GM19023 (cell line): ENCODE measurements at regions not wholly inside any gene's neighbourhood (a gene's known extent, or its start where the extent isn't known, plus 50 kb on each side); places are given as distances from the start of the nearest gene placed in this dataset.

Source experiments
- ATAC-seq: cut with Tn5 transposase; IDR thresholded peaks from one replicate; pipeline ENCODE4 v1.9.1; 2021; ENCODE audit warnings: mild to moderate bottlenecking, moderate library complexity; ENCODE audit not compliant: unreplicated experiment

DNA sequence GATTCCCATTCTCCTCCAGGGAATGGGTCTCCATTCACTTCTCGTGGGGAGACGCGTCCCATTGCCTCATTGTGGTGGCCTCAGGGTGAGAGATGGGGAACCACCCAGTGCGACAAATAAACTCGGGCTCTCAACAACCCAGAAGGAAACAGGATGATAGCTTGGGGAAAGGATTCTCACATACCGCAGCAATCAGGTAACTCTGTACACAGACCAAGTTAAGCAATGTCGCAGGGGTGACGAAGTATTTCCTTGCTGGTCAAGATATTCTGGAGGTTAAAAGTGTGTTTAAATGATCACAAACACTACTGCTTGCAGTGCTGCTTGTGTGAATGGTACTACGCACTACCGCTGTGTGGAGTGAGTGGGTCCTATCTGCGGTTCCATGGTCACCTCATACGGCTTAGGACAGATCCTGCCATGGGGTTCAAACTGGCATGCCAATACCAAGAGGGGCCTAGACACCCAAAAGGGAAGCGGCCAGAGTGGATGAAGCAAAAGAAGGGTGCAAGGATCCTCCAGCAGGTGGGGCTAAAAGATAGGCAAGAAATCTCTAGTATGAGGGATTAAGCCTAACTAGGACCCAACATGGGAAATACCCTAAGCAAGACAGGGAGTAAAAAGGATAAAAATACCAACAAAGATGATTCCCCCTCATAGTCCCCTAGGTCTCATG, 143.8 kb upstream of the TMEM106B start:
- ATAC-seq = peak; percentile 84

DNA sequence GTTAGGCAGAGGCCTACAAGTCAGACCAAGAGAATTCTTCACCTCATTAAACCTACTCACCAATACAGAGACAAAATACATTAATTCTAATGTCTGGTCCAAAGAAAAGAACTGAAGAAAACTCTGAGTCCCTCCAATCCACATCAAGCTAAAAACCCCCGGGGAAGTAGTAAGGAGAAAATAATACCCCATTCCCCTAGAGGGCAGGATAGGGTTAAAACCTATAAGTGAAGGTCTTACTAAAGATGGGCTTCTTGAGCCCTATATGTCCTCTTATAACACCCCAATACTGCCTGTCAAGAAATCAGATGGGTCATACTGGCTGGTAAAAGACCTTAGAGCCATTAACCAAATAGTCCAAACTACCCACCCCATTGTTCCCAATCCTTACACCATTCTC, 141.3 kb upstream of the TMEM106B start:
- no peak for ATAC-seq

DNA sequence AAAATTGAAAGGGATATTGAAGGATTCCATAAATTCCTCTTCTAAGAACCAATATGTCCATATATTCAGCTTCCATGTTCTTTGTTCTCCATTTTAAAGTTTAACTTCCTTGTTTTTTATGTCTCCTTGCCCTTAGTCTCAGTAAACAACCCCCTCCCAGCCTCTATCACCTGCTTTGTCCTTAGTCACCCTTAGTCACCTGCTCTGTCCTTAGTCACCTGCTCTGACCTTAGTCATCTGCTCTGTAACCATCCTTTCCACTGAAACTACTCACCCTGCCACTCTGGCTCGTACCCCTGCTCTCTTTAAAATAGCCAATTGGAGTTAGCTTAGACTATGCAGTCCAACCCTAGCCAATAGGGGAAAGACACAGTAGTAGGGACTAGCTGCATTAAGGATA, 136.2 kb upstream of the TMEM106B start:
- ATAC-seq = no peak

DNA sequence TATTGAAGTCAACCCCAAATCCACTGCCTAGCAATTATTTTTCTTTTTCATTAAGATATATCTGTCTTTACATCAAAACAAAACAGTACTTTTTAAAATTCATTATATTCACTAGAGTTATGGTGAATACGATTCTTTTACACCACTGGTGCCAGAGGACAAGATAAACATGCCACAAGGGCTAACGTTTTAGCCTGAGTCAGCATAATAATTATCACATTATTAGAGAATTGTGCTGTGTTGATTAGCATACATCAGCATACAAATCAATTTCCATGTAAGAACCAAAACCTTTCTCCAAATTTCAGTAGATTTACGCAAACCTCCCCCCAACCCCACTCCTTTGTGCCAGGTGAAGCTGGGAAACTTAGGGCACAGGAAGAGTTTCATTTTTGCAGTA, 131.1 kb upstream of the TMEM106B start:
- ATAC-seq = no peak

DNA sequence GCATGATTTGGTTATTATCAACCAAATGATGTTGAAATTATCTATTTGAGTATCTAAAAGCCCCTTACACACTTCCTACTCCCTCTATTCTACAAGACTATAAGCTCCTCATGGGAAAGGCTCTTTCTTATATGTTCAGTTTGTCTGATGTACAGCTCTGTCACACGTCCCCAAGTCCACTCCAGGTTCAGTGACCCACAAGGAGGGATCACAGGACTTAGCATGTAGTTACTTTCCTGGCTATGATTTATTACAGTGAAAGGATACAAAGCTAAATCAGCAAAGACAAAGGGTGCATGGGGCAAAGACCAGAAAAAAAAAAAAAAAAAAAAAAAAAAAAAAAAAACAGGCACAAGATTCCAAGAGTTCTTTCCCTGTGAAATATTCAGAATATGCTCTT, 125.6 kb upstream of the TMEM106B start:
- ATAC-seq = no peak

DNA sequence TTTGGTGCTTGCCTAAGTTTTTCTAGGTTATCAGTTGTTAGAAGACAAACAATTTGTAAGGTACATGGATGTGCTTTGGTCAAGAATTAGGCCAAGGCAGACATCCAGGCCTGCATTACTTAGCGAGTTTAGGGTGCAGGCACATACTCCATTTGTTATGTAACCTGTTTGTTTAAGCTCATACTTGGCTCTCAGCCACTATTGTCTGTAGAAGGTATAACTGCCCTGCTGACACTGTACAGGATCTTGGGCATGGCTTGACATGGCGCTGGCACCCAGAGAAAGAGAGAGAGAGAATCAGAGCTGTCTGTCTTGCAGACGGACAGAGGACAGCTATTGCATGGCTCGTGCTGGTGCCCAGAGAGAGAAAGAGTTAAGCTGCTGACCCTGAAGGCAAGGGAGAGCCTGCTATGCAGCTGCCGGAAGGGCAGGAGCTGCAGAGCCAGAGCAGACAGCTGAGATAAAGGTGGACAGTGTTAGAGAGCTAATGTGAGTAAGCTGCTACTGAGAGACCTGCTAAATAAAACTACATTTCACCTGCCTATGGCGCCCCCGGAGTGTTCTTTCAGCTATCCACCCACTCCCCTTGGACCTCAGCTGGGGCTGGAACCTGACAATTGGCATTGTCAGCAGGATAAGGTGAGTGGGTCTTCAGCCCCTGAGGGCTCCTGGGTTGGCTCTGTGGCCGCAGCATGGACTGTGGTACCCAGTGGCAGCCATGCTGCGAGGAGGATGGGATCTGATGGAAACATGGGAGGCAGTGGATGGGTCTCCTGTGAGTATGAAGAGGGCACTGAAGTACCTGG, 120.9 kb upstream of the TMEM106B start:
- no peak for ATAC-seq

DNA sequence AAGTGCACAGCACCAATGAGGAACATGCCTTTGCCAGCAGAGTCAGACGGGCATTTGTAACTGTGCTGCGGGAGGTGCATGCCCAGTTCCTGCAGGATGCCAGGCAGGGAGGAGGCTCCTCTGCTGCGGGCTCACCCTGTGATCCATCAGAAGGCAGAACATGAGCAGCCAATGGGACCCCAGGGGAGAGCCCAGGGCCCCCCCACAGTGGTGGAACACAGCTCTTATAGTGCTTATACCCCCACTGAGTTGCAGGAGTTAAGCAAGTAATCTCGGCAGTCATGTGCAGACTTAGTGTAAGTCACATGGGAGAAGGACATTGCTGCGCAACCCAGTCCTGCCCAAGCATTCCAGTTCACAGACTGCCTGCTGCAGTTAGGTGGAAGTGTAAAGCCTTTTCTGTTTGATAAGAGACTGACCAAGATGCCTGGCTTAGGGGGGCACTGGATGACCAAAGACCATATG, 120.3 kb upstream of the TMEM106B start:
- no peak for ATAC-seq

DNA sequence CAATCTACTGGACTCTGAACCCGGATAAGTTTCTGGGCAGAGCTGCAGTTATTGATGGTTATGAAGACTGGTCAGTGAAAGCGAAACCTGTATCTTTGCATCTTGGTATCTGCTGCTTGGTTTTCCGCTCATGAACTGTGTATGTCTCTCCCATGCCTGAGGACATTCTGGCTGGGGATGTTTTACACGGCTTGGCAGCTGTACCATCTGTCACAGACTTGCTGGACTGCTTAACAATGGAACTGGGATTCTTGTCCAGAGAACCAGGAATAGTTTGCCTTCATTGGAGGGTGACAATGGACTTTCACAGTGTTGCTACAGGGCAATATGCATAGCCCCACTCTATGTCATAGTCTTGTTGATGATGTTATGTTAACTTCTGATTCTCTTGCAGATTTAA, 119.9 kb upstream of the TMEM106B start:
- no peak for ATAC-seq

DNA sequence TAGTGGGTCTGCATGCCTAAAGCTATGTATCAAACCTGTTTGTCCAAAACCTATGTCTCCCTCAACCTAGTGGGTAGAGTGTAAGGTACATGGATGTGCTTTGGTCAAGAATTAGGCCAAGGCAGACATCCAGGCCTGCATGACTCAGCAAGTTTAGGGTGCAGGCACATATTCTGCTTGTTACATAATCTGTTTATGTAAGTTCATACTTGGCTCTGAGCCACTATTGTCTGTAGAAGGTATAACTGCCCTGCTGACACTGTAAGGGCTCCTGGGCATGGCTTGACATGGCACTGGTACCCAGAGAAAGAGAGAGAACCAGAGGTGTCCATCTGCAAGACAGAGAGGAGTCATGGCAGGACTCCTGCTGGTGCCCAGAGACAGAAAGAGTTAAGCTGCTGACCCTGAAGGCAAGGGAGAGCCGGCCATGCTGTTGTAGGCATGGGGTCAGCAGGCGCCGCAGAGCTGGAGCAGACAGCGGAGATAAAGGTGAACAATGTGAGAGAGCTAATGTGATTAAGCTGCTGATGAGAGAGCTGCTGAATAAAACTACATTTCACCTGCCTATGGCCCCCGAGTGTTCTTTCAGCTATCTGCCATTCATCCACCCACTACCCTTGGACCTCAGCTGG, 118.5 kb upstream of the TMEM106B start:
- no peak for ATAC-seq

DNA sequence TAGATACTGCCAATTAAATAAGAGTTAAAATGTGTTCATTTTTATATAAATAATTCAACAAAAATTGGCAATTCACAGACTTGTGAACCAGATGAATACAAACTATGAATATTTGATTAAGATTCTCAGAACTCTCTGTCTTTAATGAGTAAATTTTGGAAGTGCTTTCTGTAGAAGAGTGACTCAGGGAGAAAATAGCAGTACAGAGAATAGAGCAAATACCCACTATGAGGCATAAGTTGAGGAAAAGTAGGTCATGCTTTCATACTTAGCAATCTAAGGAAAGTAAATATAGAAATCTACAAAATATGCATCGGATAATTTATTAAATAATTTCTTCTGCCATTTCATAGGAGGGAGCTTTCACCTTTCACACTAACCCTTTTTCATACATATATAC, 117.7 kb upstream of the TMEM106B start:
- ATAC-seq = no peak

DNA sequence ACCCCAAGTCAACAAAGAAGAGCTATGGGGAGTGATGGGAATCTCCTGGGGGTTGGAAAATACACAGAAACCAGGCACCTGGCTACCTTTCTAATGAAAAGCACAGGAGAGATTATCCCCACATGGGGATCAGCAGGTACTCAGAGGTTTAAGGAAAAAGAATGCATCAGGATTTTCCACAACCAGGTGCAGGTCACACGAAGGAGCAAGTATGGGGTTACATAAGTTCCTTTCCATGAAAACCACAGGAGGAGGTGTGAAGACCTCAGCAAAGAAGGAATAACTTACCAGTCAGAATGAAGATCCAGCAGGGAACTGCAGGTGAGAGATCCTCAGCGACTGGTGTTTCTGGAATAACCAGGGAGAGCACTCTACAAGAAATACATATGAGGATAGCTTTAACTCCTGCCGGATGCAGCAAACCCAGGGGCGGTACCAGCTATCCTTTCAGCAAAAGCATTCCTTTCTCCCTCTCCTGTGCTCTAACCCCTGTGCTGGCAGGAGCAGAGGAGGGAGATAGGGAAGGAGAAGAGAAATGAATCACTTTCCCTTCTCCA, 116.7 kb upstream of the TMEM106B start:
- ATAC-seq = no peak

DNA sequence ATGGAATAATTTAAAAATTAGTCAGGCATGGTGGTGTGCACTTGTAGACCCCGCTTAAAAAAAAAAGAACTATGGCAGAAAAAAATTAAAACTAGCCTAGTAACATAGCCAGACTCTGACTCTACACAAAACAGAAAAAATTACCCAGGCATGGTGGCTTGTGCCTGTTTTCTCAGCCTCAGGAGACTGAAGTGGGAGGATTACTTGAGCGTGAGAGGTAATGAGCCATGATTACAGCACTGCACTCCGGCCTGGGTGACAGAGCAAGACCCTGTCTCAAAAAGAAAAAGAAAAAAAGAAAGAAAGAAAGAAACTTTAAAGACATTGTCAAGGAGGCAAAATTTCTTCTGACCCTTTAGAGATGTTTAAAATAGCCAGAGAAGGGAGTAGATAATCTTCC, 109.0 kb upstream of the TMEM106B start:
- no peak for ATAC-seq

DNA sequence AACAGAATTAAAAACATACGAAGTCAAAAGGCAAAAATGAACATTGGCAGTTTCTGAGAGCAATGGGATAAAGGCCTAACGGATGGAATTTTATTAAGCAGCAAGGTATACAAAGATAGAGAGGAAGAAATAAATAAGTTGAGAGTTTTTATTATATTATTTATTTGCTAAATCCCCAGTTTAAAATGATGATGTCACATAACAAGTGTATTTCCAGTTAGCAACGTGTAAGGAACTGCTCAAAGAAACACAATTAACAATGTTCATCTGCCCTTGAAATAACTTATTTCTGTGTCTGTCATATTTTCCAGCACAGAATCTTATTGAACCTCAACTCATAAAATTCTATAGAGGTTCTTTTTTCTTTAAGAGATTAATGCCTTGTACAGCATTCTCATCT, 108.6 kb upstream of the TMEM106B start:
- no peak for ATAC-seq

DNA sequence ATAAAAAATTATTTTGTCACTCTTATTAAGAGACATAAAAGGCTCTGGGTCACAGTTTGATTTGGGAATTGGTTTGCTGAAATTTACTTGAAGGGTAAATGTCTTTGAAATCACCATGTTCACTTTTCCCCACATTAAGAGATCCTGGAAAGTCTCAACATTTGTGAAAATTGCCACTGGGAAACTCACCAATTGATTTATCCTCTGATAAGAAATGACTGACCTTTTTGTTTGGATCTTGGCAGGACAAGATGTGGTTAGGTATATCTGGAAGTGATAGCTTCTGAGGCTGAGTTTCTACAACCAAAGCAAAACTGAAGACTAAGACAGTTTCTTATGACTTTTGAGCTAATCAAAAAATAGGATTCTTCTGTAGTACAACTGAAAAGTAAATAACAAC, 107.1 kb upstream of the TMEM106B start:
- no peak for ATAC-seq

DNA sequence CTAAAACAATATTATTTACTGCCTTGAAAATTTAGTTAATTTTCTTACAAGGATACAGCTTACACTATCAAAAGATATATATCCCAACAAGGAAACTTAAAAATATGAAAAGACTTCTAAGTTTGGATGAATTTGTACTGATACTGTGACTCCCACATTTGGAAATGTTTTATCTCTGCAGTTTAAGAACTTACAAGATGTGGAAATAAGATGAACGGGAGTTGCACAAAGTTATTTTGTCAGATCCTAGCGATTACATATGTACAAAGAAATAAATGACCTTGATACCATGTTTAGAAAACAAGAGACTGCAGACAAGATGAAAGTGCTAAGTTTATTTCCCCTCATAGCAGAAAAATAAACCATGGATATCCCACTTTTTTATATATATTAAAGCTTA, 103.7 kb upstream of the TMEM106B start:
- ATAC-seq = no peak

DNA sequence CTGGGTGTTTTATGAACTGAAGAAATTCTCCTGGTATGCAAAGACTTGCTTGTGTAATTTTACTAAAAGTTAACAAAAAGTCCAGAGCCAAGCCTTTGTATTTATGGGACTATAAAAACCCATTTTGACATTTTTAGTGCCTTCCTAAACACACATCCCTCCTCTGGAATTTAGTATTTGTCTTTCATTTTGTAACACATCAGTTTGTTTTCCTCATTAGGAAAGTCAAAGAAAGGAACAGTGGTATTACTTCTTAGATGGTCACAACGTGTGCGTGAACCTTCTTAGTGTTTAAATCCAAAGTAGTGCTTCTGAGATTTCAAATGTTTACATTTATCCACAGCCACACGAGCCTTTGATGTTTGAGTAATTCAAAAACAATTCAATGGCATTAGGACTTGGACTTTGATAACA, 103.2 kb upstream of the TMEM106B start:
- no peak for ATAC-seq

DNA sequence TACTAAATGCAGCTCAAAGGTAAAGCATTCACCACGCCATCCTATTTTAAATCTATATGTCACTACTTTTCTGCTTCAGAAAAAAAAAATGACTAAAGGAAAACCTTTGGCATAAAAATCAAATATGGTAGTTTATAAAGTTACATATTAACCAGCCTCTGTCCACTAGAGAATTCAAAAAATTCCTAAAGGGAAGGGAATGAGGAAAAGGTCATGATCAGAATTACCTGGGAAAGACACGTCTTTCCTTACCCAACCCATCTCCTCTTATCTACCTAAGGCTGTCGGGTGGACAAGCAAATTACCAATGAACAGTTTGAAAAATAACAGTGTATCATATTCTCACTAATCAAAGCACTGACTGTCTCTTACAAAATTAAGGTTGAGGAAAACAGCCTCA, 100.7 kb upstream of the TMEM106B start:
- no peak for ATAC-seq

DNA sequence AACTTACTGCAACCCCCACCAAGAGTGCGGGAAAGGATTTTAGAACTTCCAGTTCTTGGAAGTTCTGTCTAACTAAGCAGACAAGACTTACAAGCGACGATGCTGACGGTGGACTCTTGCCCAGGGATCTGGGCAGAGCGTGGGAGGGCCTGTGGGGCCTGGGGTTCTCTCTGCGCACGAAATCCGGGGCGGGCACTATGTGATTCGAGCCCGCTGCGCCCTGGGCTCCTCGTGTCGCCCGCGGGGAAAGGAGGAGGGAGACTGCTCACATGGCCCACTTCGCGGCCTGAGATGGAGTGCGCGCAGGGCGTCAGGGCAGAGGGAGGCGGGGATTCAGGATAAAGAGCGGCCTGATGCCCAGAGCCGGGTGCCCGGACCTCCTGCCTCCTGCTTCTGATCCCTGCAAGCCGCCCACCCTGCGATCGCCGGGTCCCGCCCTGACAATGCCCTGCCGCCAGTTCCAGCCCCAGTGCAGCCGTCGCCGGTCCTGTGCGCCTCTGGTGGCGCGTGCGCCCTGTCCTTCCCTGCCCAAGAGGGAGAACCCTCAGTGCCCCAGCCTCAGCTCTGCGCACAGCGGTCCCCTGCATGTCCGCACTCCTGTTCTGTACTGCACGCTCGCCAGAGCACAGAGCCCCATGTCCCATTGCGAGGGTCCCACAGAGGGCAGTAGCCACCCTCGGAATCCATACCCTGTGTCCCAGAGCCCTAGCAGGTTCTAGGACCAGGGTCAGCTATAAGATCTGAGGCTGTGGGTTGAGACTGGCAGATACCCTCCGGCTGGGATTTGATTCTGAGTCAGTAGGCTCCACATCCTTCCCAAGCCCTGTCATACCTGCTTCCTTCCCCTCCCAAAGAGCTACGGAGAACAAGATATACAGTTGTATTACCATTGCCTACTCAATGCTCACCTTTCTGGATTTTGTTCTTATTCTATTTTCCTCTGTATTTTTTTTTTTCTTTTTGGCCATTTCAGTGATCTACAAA, 99.4 kb upstream of the TMEM106B start:
- ATAC-seq = no peak

DNA sequence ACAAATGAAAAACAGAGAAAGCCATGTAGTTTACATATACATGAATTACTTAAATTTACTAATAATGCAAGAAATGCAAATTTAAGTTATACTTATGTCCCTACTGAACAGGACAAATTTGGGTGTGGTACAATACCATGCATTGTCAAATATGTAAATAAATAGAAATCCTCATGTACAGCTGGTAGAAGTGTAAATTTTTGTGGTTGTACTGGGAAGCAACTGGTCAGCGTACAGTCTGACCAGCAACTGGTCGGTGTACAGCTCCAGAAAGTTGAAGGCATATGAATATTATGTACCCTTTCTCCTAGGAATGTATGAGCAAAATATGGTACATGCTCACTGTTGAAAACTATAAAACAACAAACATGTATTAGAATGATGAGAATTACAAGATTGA, 93.9 kb upstream of the TMEM106B start:
- ATAC-seq = no peak

DNA sequence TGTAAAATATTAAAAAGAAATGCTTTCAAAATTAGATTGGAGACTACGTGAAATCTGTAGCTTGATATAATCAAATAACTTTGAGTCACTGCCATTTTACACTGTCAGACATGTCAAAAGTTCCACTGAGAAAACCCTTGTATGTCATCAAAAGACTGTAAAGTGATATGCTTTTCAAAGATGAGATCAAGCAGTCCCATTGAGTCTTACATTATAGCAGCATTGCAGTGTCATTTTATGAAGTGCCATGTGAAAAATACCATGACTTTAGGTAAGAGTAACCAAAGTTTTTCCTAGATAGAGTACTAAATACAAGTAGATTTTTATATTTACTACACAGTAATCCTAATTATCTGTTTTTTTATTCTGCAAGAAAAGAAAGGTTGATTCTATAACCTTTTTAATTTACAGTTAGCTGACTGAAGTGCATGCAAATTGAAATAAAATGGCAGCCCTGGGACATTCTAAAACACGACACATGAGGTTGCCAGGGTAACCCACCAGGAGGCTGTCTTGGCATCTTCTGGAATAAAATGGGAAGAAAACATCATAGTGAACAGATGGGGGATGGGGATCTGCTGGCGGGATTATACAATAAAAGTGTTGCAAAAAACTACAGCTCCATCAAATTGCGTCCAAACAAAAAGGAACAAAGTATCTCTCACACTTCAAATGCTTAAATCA, 91.3 kb upstream of the TMEM106B start:
- ATAC-seq = no peak
